Brain microvascular endothelial cell (primary cell): ENCODE measurements at regions not wholly inside any gene's neighbourhood (a gene's known extent, or its start where the extent isn't known, plus 50 kb on each side); places are given as distances from the start of the nearest gene placed in this dataset.
"Not testable (repeated sequence)": the region's sequence is repeated elsewhere in the genome, so short reads cannot be mapped to it uniquely, and the experiment has no call there.

ENCODE experiments used
- DNase-seq: peaks from one replicate; pipeline ENCODE4 v3.0.0-alpha.2; 2020
- H3K27ac ChIP-seq: fragments of 250-450 bp; sonication (Bioruptor Pico); 2 replicates; pipeline ENCODE4 v1.5.1; 2020; ENCODE audit warnings: mild to moderate bottlenecking, moderate library complexity
- H3K27me3 ChIP-seq: fragments of 250-450 bp; sonication (Bioruptor Pico); replicated peaks from 2 replicates; pipeline ENCODE4 v1.5.1; 2020; ENCODE audit warnings: mild to moderate bottlenecking
- H3K36me3 ChIP-seq: fragments of 250-450 bp; sonication (Bioruptor Pico); replicated peaks from 2 replicates; pipeline ENCODE4 v1.5.1; 2020; ENCODE audit warnings: mild to moderate bottlenecking
- H3K4me3 ChIP-seq: 2 replicates; pipeline ENCODE4 v1.5.1; 2011; ENCODE audit warnings: low read depth, mild to moderate bottlenecking, control low read depth, low read length, moderate library complexity
- in situ Hi-C: cut with HindIII; loops from 2 replicates; pipeline ENCODE4 v1.10.0; 2017; ENCODE audit warnings: low sequenced_read_pairs, low pct_ligation_motif_present
- TF ChIP-seq, protein P1 (sequence below): IDR thresholded peaks from 2 replicates; pipeline ENCODE4 v1.5.1; 2011; ENCODE audit warnings: low read depth, mild to moderate bottlenecking, moderate library complexity, low read length, control low read depth, inconsistent platforms; ENCODE audit errors: missing control alignments

DNA sequence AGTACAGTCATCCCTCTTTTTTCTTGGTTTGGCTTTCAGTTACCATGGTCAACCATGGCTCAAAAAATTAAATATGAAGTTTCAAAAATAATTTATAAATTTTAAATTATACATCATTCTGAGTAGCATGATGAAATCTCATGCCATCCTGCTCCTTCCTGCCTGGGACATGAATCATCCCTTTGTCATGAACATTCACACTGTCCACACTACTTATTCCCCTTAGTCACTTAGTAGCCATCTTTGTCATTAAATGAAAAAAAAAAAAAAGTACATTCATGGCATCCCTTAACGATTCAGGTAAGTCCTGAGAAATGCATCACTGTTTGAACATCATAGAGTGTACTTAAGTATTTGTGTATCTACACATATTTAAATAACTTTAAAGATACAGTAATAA is 1046.3 kb downstream of the ROBO2 start:
- in situ Hi-C loops, result no loop called here
- TF ChIP-seq, protein P1, sequence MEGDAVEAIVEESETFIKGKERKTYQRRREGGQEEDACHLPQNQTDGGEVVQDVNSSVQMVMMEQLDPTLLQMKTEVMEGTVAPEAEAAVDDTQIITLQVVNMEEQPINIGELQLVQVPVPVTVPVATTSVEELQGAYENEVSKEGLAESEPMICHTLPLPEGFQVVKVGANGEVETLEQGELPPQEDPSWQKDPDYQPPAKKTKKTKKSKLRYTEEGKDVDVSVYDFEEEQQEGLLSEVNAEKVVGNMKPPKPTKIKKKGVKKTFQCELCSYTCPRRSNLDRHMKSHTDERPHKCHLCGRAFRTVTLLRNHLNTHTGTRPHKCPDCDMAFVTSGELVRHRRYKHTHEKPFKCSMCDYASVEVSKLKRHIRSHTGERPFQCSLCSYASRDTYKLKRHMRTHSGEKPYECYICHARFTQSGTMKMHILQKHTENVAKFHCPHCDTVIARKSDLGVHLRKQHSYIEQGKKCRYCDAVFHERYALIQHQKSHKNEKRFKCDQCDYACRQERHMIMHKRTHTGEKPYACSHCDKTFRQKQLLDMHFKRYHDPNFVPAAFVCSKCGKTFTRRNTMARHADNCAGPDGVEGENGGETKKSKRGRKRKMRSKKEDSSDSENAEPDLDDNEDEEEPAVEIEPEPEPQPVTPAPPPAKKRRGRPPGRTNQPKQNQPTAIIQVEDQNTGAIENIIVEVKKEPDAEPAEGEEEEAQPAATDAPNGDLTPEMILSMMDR, result no peak
- Histone ChIP-seq H3K27ac (no peak overlapping the region), H3K4me3 (no peak overlapping the region), H3K36me3 (no peaks in the 10 kb centered on the region), H3K27me3 (no peaks in the 10 kb centered on the region)
- DNase-seq, result peak; percentile 18

DNA sequence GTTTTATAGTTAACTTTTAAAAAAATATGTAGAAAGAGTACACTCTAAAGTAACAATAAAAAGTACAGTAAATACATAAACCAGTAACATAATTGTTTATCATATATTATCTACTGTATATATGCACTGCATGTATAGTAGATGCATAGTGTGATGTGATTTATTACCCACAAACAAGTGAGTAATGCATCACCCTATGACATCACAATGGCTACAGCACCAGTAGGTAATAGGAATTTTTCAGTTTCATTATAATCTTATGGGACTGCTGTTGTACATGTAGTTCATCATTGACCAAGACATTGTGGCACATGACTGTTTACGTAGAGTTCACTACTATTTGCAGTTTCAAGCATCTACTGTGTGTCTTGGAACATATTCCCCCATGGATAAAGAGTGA is 1047.2 kb downstream of the ROBO2 start:
- in situ Hi-C loops, result no loop called here
- Histone ChIP-seq H3K27ac (no peak overlapping the region), H3K4me3 (no peak overlapping the region), H3K36me3 (no peaks in the 10 kb centered on the region), H3K27me3 (no peaks in the 10 kb centered on the region)
- DNase-seq, result no peak
- TF ChIP-seq, protein P1, result no peak

DNA sequence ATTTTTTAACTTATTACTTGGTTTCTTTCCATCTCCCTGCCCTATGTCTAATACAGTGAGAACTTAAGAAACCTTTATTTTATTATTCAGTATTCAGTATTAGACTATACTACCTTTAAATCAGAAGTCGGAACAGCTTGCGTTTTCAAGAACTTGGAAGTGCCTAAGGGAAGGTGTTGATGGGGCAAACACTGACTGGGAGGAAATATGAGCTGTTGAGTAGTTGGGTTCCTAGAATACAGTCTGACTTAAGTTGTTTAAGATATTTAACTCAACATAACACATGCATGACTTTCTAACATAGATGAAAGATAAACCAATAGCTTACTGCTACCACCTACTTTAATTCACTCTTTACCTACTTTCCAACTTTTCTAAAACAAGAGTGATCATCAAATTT is 1048.1 kb downstream of the ROBO2 start:
- Histone ChIP-seq H3K27ac (no peak overlapping the region), H3K4me3 (no peak overlapping the region), H3K36me3 (no peaks in the 10 kb centered on the region), H3K27me3 (no peaks in the 10 kb centered on the region)
- TF ChIP-seq, protein P1, result no peak
- in situ Hi-C loops, result no loop called here
- no peak for DNase-seq

DNA sequence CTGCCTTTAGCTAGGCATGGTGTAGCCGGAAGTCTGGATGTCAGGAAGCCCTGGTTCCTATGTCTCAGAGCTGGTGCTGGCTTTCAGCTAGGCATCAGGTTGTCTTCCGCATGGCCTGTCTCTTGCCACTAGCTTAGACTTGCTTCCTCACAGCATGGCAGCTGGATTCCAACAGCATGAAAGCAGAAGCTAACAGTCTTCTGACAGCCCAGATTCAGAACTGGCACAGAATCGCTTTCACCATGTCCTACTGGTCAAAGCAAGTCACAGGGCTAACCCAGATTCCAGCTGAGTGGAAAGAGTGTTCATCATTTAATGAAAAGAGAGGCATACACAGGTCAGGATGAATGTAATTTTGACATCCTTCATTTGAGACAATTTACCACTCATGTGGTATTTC is 1050.5 kb downstream of the ROBO2 start:
- TF ChIP-seq, protein P1, result no peak
- DNase-seq, result no peak
- in situ Hi-C loops, result no loop called here
- H3K4me3 ChIP-seq, result no peak overlapping the region
- H3K27ac ChIP-seq, result no peak overlapping the region
- no peaks in the 10 kb centered on the region for H3K36me3 ChIP-seq
- H3K27me3 ChIP-seq, result no peaks in the 10 kb centered on the region

DNA sequence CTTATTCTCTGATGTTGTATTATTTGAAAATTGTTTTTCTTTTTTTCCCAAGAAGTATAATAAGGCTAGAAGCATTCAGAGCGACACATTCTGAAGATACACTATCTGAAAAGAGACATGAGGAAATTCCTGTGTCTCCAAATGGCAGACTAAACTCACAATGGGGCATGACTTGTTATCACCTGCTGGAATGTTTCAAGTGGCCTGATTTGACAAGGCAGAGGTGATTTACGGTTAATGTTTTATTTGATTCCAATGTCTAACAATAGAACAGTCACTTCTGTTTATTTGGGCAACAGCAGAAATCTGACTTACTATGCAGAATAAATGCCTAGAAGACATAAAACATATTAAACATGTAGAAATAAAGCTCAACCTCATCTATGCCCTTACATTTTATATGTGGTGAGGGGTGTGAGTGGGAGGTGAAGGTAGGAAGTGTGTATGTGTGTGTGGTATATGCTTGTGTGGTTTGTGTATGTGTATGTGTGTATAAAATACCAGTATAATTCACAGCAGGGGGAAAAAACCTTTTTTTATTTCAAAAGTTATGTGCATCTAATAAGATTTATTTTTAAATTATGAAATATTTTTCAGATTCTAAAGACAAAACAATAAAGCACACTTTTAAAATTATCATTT is 1051.7 kb downstream of the ROBO2 start:
- no peak overlapping the region for H3K27ac ChIP-seq
- no peaks in the 10 kb centered on the region for H3K27me3 ChIP-seq
- TF ChIP-seq, protein P1, result no peak
- in situ Hi-C loops, result no loop called here
- H3K4me3 ChIP-seq, result no peak overlapping the region
- no peaks in the 10 kb centered on the region for H3K36me3 ChIP-seq
- DNase-seq, result no peak

DNA sequence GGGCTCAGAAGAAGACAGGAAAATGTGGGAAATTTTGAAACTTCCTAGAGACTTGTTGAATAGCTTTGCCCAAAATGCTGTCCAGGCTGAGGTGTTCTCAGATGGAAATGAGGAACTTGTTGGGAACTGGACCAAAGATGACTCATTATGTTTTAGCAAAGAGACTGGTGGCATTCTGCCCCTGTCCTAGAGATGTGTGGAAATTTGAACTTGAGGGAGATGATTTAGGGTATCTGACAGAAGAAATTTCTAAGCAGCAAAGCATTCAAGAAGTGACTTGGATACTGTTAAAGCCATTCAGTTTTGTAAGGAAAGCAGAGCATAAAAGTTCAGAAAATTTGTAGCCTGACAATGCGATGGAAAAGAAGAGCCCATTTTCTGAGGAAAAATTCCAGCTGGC is 1052.7 kb downstream of the ROBO2 start:
- H3K4me3 ChIP-seq, H3K27ac ChIP-seq, DNase-seq, H3K36me3 ChIP-seq, H3K27me3 ChIP-seq, in situ Hi-C loops: not testable (repeated sequence)
